WTC11 (cell line): ENCODE measurements at regions not wholly inside any gene's neighbourhood (a gene's known extent, or its start where the extent isn't known, plus 50 kb on each side); places are given as distances from the start of the nearest gene placed in this dataset.

Experiments used
- ATAC-seq: fragments of 200-7000 bp; cut with Tn5 transposase; 2 replicates; pipeline ENCODE4 v1.10.0; 2021; ENCODE audit warnings: mild to moderate bottlenecking, moderate library complexity
- CTCF ChIA-PET: fragments of 300-600 bp; sonication (Branson Sonifier 250); formaldehyde crosslinking; loops from one replicate; lab custom pipeline; 2021; ENCODE audit warnings: antibody characterized with exemption; lab: Charles Lee
- POLR2A ChIA-PET: fragments of 350-600 bp; sonication (Branson Sonifier 250); formaldehyde crosslinking; loops from one replicate; lab custom pipeline; 2021; ENCODE audit warnings: antibody characterized with exemption; lab: Charles Lee
- DNase-seq: peaks from one replicate; pipeline ENCODE4 v3.0.0; 2021; ENCODE audit warnings: low spot score
- H3K27ac Mint-ChIP-seq: 2 replicates; pipeline ENCODE4 v1.8.0; 2021; ENCODE audit warnings: mixed read lengths
- H3K27me3 Mint-ChIP-seq: 2 replicates; pipeline ENCODE4 v1.8.0; 2021; ENCODE audit warnings: low read depth, mild to moderate bottlenecking, moderate library complexity, mixed read lengths
- H3K36me3 Mint-ChIP-seq: 2 replicates; pipeline ENCODE4 v1.8.0; 2021; ENCODE audit warnings: mixed read lengths
- H3K4me1 Mint-ChIP-seq: 2 replicates; pipeline ENCODE4 v1.8.0; 2022; ENCODE audit warnings: mixed read lengths
- H3K4me3 Mint-ChIP-seq: 2 replicates; pipeline ENCODE4 v1.8.0; 2021; ENCODE audit warnings: mild to moderate bottlenecking, moderate library complexity, mixed read lengths
- H3K9me3 Mint-ChIP-seq: 2 replicates; pipeline ENCODE4 v1.8.0; 2021; ENCODE audit warnings: mixed read lengths
- ATF1 ChIP-seq: sonication (generic); formaldehyde crosslinking; IDR thresholded peaks from 2 replicates; pipeline ENCODE4 v1.8.1; 2023; ENCODE audit warnings: mild to moderate bottlenecking, moderate library complexity, missing genetic modification reagents
- ATF3 ChIP-seq: sonication (generic); formaldehyde crosslinking; conservative IDR thresholded peaks from 2 replicates; pipeline ENCODE4 v1.8.1; 2022; ENCODE audit warnings: mild to moderate bottlenecking, missing genetic modification reagents
- ATF6 ChIP-seq: sonication (generic); formaldehyde crosslinking; IDR thresholded peaks from 2 replicates; pipeline ENCODE4 v1.8.1; 2023; ENCODE audit warnings: mild to moderate bottlenecking, missing genetic modification reagents
- E2F5 ChIP-seq: sonication (generic); formaldehyde crosslinking; IDR thresholded peaks from 2 replicates; pipeline ENCODE4 v1.8.1; 2022; ENCODE audit warnings: mild to moderate bottlenecking, moderate library complexity, missing genetic modification reagents
- ELF4 ChIP-seq: sonication (generic); formaldehyde crosslinking; IDR thresholded peaks from 2 replicates; pipeline ENCODE4 v1.8.1; 2022; ENCODE audit warnings: low read depth, mild to moderate bottlenecking, moderate library complexity, missing genetic modification reagents
- ERG ChIP-seq: fragments of 250-450 bp; sonication (Bioruptor Pico); IDR thresholded peaks from 2 replicates; pipeline ENCODE4 v1.8.0; 2021; ENCODE audit warnings: mild to moderate bottlenecking
- FOXJ3 ChIP-seq: sonication (generic); formaldehyde crosslinking; IDR thresholded peaks from 2 replicates; pipeline ENCODE4 v1.9.0; 2021; ENCODE audit warnings: missing genetic modification reagents, mild to moderate bottlenecking, borderline replicate concordance
- GABPB1 ChIP-seq: sonication (generic); formaldehyde crosslinking; IDR thresholded peaks from 2 replicates; pipeline ENCODE4 v1.8.1; 2023; ENCODE audit warnings: mild to moderate bottlenecking, missing genetic modification reagents
- HMGA2 ChIP-seq: fragments of 250-450 bp; sonication (Bioruptor Pico); IDR thresholded peaks from 2 replicates; pipeline ENCODE4 v1.4.0; 2021; ENCODE audit warnings: mild to moderate bottlenecking, moderate library complexity
- NR1H2 ChIP-seq: sonication (generic); formaldehyde crosslinking; IDR thresholded peaks from 2 replicates; pipeline ENCODE4 v1.9.0; 2021; ENCODE audit warnings: mild to moderate bottlenecking, moderate library complexity, missing genetic modification reagents
- NR2C2 ChIP-seq: sonication (generic); formaldehyde crosslinking; IDR thresholded peaks from 2 replicates; pipeline ENCODE4 v1.8.0; 2022; ENCODE audit warnings: mild to moderate bottlenecking, missing genetic modification reagents
- PRDM15 ChIP-seq: sonication (generic); formaldehyde crosslinking; IDR thresholded peaks from 2 replicates; pipeline ENCODE4 v1.8.0; 2022; ENCODE audit warnings: missing genetic modification reagents
- RELA ChIP-seq: sonication (generic); formaldehyde crosslinking; IDR thresholded peaks from 2 replicates; pipeline ENCODE4 v1.8.1; 2022; ENCODE audit warnings: missing genetic modification reagents, mild to moderate bottlenecking, borderline replicate concordance
- TCF7 ChIP-seq: sonication (generic); formaldehyde crosslinking; IDR thresholded peaks from 2 replicates; pipeline ENCODE4 v1.8.0; 2022; ENCODE audit warnings: mild to moderate bottlenecking, low read depth, missing genetic modification reagents, moderate library complexity
- TEAD1 ChIP-seq: sonication (generic); formaldehyde crosslinking; IDR thresholded peaks from 2 replicates; pipeline ENCODE4 v1.8.0; 2022; ENCODE audit warnings: mild to moderate bottlenecking, missing genetic modification reagents
- TEAD4 ChIP-seq: sonication (generic); formaldehyde crosslinking; IDR thresholded peaks from 2 replicates; pipeline ENCODE4 v1.8.0; 2022; ENCODE audit warnings: mild to moderate bottlenecking, missing genetic modification reagents
- ZMAT4 ChIP-seq: fragments of 250-450 bp; sonication (Bioruptor Pico); IDR thresholded peaks from 2 replicates; pipeline ENCODE4 v1.9.0; 2021; ENCODE audit warnings: mild to moderate bottlenecking
- ZNF138 ChIP-seq: sonication (generic); formaldehyde crosslinking; conservative IDR thresholded peaks from 2 replicates; pipeline ENCODE4 v1.8.1; 2022; ENCODE audit warnings: mild to moderate bottlenecking, moderate library complexity, missing genetic modification reagents
- ZNF219 ChIP-seq: sonication (generic); formaldehyde crosslinking; IDR thresholded peaks from 2 replicates; pipeline ENCODE4 v1.8.0; 2023; ENCODE audit warnings: missing genetic modification reagents, mild to moderate bottlenecking, borderline replicate concordance
- TF ChIP-seq, protein P1 (sequence below): sonication (generic); formaldehyde crosslinking; IDR thresholded peaks from 2 replicates; pipeline ENCODE4 v1.8.1; 2022; ENCODE audit warnings: mild to moderate bottlenecking, missing genetic modification reagents, moderate library complexity, borderline replicate concordance
- TF ChIP-seq, protein P2 (sequence below): sonication (generic); formaldehyde crosslinking; IDR thresholded peaks from 2 replicates; pipeline ENCODE4 v1.8.1; 2023; ENCODE audit warnings: mild to moderate bottlenecking, missing genetic modification reagents, borderline replicate concordance
- TF ChIP-seq, protein P3 (sequence below): sonication (generic); formaldehyde crosslinking; IDR thresholded peaks from 2 replicates; pipeline ENCODE4 v1.8.0; 2023; ENCODE audit warnings: missing genetic modification reagents

DNA sequence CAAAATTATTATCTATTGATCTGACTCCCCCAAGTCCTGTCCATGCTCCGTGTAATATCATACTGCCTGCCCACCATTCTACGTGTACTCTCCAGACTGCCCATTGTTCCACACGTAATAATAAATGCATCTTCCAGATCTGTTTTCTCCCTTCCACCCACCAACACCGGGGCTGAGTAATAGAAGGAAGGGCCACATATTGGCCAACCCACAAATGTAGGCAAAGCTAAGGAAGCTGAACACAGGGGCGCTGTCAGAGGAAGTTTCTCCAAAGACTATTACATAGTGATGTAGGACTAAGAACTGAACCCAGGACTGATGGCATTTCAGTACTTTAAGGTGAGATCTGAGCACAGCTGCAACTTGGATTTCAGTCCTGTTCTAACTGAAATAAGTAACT lies 135.8 kb upstream of the GUCY1A1 start (continued):
- TF ChIP-seq ATF1 (CRISPR knock-in tag), result no peak
- TF ChIP-seq ELF4 (CRISPR knock-in tag), result no peak
- TF ChIP-seq HMGA2 (CRISPR knock-in tag), result no peak
- no peak for TF ChIP-seq PRDM15 (CRISPR knock-in tag)
- no peak for TF ChIP-seq TEAD4 (CRISPR knock-in tag)
- TF ChIP-seq, protein P1, sequence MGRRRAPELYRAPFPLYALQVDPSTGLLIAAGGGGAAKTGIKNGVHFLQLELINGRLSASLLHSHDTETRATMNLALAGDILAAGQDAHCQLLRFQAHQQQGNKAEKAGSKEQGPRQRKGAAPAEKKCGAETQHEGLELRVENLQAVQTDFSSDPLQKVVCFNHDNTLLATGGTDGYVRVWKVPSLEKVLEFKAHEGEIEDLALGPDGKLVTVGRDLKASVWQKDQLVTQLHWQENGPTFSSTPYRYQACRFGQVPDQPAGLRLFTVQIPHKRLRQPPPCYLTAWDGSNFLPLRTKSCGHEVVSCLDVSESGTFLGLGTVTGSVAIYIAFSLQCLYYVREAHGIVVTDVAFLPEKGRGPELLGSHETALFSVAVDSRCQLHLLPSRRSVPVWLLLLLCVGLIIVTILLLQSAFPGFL (CRISPR knock-in tag), result no peak
- no peak for TF ChIP-seq ATF3 (CRISPR knock-in tag)
- TF ChIP-seq TEAD1 (CRISPR knock-in tag), result no peak
- TF ChIP-seq NR2C2 (CRISPR knock-in tag), result no peak
- TF ChIP-seq TCF7 (CRISPR knock-in tag), result no peak
- no peak for TF ChIP-seq ZNF138 (CRISPR knock-in tag)
- TF ChIP-seq RELA (CRISPR knock-in tag), result no peak
- TF ChIP-seq GABPB1, result no peak

- POLR2A ChIA-PET, result no interaction called here
- H3K27ac Mint-ChIP-seq, result no peak overlapping the region
- no peaks in the 10 kb centered on the region for H3K36me3 Mint-ChIP-seq
- H3K9me3 Mint-ChIP-seq, result no peaks in the 10 kb centered on the region
- CTCF ChIA-PET, result no interaction called here
- no peak overlapping the region for H3K4me3 Mint-ChIP-seq
- H3K27me3 Mint-ChIP-seq, result no peaks in the 10 kb centered on the region
- H3K4me1 Mint-ChIP-seq, result 0 out of 2 replicates have a peak, but pooled peaks cover 5% of the 10 kb centered on the region
- no peak for DNase-seq
- no peak for ATAC-seq
- TF ChIP-seq NR1H2 (CRISPR knock-in tag) (no peak), E2F5 (CRISPR knock-in tag) (no peak), ATF1 (CRISPR knock-in tag) (no peak), ZNF138 (CRISPR knock-in tag) (no peak), ATF6 (CRISPR knock-in tag) (no peak), ERG (no peak), ZNF219 (CRISPR knock-in tag) (no peak), FOXJ3 (CRISPR knock-in tag) (no peak), ZMAT4 (CRISPR knock-in tag) (no peak), TEAD1 (CRISPR knock-in tag) (no peak), TEAD4 (CRISPR knock-in tag) (no peak)
- TF ChIP-seq, protein P2, sequence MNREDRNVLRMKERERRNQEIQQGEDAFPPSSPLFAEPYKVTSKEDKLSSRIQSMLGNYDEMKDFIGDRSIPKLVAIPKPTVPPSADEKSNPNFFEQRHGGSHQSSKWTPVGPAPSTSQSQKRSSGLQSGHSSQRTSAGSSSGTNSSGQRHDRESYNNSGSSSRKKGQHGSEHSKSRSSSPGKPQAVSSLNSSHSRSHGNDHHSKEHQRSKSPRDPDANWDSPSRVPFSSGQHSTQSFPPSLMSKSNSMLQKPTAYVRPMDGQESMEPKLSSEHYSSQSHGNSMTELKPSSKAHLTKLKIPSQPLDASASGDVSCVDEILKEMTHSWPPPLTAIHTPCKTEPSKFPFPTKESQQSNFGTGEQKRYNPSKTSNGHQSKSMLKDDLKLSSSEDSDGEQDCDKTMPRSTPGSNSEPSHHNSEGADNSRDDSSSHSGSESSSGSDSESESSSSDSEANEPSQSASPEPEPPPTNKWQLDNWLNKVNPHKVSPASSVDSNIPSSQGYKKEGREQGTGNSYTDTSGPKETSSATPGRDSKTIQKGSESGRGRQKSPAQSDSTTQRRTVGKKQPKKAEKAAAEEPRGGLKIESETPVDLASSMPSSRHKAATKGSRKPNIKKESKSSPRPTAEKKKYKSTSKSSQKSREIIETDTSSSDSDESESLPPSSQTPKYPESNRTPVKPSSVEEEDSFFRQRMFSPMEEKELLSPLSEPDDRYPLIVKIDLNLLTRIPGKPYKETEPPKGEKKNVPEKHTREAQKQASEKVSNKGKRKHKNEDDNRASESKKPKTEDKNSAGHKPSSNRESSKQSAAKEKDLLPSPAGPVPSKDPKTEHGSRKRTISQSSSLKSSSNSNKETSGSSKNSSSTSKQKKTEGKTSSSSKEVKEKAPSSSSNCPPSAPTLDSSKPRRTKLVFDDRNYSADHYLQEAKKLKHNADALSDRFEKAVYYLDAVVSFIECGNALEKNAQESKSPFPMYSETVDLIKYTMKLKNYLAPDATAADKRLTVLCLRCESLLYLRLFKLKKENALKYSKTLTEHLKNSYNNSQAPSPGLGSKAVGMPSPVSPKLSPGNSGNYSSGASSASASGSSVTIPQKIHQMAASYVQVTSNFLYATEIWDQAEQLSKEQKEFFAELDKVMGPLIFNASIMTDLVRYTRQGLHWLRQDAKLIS (CRISPR knock-in tag), result no peak
- TF ChIP-seq, protein P3, sequence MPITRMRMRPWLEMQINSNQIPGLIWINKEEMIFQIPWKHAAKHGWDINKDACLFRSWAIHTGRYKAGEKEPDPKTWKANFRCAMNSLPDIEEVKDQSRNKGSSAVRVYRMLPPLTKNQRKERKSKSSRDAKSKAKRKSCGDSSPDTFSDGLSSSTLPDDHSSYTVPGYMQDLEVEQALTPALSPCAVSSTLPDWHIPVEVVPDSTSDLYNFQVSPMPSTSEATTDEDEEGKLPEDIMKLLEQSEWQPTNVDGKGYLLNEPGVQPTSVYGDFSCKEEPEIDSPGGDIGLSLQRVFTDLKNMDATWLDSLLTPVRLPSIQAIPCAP, result no peak
These were observed 136.4 kb upstream of the GUCY1A1 start for GRCh38 chr4:155530290-155530689.
